GM21447 (cell line): ENCODE measurements at regions not wholly inside any gene's neighbourhood (a gene's known extent, or its start where the extent isn't known, plus 50 kb on each side); places are given as distances from the start of the nearest gene placed in this dataset.
A peak's percentile ranks its signal among the peaks of the same experiment; 100 is the strongest.

Experiments
- ATAC-seq: cut with Tn5 transposase; IDR thresholded peaks from one replicate; pipeline ENCODE4 v1.9.1; 2021; ENCODE audit not compliant: unreplicated experiment

DNA sequence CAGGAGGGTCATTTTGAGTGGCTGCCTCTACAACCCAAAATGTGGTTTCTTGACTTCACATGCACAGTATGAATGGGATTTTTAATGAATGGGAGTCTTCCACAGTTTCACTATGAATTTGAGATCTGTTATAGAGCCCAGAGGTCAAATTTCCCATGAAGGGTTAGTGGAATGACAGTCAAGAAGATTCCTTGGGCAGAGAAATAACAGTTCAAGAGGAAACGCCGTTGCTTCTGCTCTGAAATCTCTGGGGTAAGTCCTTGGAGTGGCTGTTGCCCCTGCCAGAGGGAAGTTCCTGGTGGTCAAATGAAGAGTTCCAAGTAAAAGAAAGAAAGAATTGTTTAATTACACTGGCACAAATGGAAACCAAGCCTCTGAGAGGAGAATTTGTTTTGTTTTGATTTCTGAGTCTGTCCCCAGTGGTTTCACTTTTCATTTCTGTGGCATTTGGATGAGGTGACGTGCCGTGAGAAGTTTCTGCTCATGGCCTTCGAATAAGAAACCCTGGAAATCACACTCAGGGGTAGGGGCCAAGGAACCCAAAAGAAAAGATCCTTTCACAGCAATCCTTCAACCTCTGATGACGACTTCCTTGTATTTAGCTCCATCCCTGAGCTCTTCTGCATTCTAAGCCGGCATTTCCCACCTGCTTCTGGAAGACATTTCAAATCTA is 77.5 kb upstream of the IL12A start:
- peak; percentile 87 for ATAC-seq

DNA sequence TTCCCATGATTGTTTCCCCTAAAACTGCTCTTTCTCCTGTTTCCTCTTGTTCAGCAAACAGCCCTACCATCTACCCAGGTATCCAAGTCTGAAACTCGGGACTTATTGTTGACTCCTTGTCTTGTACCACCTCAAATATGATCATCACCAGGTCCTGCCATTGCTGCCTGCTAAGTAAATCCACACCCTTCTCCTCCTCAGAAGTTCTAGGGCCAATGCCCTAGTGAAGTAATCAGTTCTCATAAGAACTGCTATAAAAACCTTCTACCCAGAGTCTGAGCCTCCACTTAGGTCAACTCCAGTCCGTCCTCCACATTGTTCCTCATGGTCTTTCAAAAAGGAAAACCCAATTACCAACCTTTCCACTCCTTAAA is 77.0 kb upstream of the IL12A start:
- ATAC-seq: no peak

DNA sequence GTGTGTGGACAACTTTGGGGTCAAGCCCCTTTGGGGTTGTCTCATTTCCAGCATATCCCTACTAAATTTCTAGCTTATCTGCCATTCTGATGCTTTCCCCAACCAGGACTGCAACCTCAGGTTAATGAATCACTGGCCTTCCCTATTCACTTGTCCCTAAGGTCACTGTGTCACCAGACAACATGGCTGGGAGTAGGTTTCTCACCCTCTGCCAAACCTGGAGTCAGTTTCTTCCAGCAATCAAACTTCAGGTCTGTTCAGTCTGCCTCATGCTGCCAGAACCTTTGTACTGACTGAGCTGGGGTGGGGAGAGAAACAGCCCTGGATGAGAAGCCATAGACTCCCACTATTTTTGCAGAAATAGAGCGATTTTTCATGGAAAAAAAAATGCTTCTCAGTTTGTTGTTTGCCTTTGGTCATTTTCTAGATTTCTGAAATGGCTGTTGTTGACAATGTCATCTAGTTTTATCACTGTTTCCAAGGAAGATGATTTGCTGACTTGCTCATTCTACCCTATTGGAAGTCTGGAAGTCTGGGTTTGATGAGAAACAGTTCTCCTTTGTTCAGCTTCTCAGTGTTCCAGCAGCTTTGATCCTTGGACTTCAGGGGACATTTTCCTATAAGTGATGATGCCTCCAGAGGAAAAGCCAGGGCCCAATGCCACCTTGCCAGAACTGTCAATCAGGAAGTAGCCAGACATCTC is 74.8 kb upstream of the IL12A start:
- ATAC-seq: no peak

DNA sequence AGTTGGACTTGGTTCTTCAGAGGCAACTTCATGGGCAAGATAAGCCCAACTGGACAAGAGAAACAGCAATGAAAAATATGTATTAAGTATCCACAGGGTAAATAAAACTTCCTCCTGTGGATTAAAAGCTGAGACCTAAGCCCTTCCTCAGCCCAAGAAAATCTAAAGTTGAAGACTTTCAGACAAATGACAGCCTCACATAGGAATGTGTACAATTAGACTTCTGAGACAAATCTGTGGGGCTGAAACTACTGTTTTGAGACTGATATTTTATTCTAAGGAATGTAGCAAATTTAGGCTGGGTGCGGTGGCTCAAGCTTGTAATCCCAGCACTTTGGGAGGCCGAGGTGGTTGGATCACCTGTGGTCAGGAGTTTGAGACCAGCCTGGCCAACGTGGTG is 74.2 kb upstream of the IL12A start:
- no peak for ATAC-seq

GRCh38 chr3:159916052-159916451 is 72.6 kb upstream of the IL12A start:
- no peak for ATAC-seq

GRCh38 chr3:159917141-159917540 is 71.5 kb upstream of the IL12A start:
- ATAC-seq: no peak

- ATAC-seq: peak; percentile 69
Measured at GRCh38 chr3:159919873-159920272, 68.8 kb upstream of the IL12A start.

- ATAC-seq: no peak
Measured at GRCh38 chr3:159922193-159922840, 66.3 kb upstream of the IL12A start.

DNA sequence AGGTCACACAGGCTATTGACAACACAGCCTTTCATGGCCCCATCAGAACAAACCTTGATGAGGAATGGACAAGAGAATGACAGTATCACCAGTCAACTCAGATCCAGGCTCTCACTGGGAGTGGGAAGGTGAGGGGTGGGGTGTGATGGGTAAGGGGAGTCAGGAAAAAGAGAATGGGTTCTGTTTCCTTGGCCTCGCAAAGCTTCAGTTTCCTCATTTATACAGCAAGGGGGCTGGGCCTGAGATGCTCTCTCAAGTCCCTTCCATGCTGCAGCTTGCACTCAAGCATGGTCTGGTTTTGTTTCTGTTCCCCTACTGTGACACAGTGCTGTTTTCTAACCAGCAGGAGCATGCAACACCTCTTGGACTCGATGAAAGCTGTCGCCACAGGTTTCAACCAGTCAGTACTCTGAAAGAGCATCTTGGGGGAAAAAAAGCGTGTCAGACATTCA is 65.7 kb upstream of the IL12A start:
- ATAC-seq: peak; percentile 94

GRCh38 chr3:159923336-159923735 is 65.3 kb upstream of the IL12A start:
- no peak for ATAC-seq

DNA sequence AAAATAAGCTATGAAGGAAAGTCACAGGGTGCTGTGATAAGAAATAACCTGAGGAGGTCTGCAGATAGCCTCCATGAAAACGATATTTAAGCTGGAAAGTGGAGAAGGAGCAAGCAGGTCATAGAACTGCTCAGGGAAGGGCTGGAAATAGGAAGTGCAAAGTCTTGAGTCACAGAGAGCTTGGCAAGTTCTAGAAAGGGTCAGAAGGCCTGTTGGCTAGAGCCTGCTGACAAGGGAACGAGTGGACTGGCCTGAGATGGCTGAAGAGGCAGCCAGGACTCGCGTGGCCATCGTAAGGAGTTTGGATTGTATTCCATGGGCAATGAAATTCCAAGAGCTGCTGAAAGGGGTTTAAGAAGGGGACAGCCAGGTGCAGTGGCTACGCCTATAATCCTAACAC is 64.7 kb upstream of the IL12A start:
- no peak for ATAC-seq

GRCh38 chr3:159924411-159924810 is 64.2 kb upstream of the IL12A start:
- ATAC-seq: no peak

DNA sequence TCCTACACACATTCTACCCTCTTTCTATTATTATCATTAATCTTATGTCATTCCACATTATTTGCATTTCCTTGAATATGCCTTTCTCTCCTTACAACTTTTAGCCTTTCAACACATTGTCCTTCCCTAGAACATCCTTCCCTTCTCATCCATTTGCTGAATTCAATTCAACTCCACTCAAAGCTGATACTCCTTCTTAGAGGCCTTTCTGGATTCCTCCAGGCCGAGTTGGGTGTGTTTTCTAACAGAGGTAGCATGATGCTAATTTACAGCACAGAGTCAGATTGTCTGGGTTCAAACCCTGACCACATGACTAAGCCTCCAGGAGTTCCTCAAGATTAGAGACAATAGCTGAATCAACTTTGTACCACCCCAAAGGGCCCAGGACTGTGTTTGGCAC is 63.4 kb upstream of the IL12A start:
- no peak for ATAC-seq

GRCh38 chr3:159926573-159926972 is 62.1 kb upstream of the IL12A start:
- ATAC-seq: no peak

- no peak for ATAC-seq
Measured at GRCh38 chr3:159928071-159928491, 60.6 kb upstream of the IL12A start.

DNA sequence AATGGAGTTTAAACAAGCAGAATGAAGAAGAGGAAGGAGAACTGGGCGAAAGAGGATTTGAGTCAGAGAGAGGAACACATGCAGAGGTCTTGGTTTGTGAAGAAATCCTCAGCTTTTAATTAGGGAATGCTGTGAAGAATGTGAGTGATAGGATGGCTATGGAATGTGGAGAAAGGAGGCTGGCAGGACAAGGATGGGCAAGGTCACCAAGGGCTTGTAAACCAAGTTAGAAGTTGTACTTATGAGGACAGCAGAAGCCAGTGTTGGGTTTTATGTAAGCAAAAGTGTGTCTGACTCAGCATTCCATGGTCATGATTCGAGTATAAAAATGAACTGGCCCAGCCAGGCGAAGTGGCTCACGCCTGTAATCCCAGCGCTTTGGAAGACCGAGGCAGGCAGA is 60.0 kb upstream of the IL12A start:
- no peak for ATAC-seq

- ATAC-seq: peak; percentile 79
Measured at GRCh38 chr3:159929171-159930141, 59.2 kb upstream of the IL12A start.

GRCh38 chr3:159934216-159934615 is 54.4 kb upstream of the IL12A start:
- ATAC-seq: no peak

- ATAC-seq: no peak
Measured at GRCh38 chr3:159936541-159936940, 52.1 kb upstream of the IL12A start.

DNA sequence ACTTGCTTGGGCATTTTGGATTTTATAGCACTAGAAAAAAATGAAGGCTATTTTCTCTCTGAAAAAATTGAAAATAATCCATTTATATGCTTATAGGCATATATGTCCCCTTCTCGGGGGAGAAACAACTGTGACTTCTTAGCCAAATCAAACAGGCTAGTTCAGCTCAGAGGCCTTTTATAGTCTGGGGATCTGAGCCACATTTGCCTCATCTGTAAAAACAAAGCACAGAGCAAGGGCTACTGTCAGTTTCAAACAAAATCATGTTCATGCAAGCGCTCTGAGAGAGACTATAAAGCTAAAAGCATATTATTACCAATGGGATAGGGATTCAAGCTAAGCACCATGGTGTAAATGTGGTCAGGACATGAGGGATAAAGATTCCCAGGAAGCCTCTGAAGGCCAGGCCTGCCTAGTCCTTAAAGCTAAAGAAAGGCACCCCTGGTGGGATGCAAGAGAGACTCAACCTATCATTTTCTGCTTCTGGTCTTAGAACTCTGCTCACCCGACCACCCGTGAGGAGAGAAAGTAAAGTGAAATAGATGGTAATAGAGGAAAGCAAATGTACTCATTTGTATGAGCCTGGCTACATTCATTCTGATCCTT is 51.0 kb upstream of the IL12A start:
- no peak for ATAC-seq

GRCh38 chr3:159938714-159939113 is 49.9 kb upstream of the IL12A start:
- no peak for ATAC-seq
